Activated naive CD8-positive, alpha-beta T cell treated with anti-CD3 and anti-CD28 coated beads, Interleukin-2, amount 10 ng/mL, durations not matched to agents 7 days and 5 days (primary cell): ENCODE measurements at regions not wholly inside any gene's neighbourhood (a gene's known extent, or its start where the extent isn't known, plus 50 kb on each side); places are given as distances from the start of the nearest gene placed in this dataset.
A peak's percentile ranks its signal among the peaks of the same experiment; 100 is the strongest.

Experiments used
- ATAC-seq: fragments of 150-1000 bp; cut with Tn5 transposase; one replicate; pipeline ENCODE4 v1.10.0; 2021; ENCODE audit warnings: low read depth, moderate library complexity
- POLR2A ChIA-PET: fragments of 350-600 bp; sonication (Branson Sonifier 250); formaldehyde crosslinking; loops from one replicate; lab custom pipeline; 2021; ENCODE audit warnings: antibody characterized with exemption; lab: Charles Lee
- DNase-seq: peaks from one replicate; pipeline ENCODE4 v3.0.0; 2021
- H3K27ac Mint-ChIP-seq: one replicate; pipeline ENCODE4 v1.8.0; 2022; ENCODE audit warnings: mild to moderate bottlenecking, mixed read lengths
- H3K27me3 Mint-ChIP-seq: one replicate; pipeline ENCODE4 v1.8.0; 2022; ENCODE audit warnings: mild to moderate bottlenecking, moderate library complexity, mixed read lengths
- H3K36me3 Mint-ChIP-seq: one replicate; pipeline ENCODE4 v1.8.0; 2021; ENCODE audit warnings: mild to moderate bottlenecking, mixed read lengths
- H3K4me1 Mint-ChIP-seq: one replicate; pipeline ENCODE4 v1.8.0; 2021; ENCODE audit warnings: mixed read lengths
- H3K4me3 Mint-ChIP-seq: one replicate; pipeline ENCODE4 v1.8.0; 2022; ENCODE audit warnings: mild to moderate bottlenecking, moderate library complexity, mixed read lengths
- H3K9me3 Mint-ChIP-seq: one replicate; pipeline ENCODE4 v1.8.0; 2021; ENCODE audit warnings: mixed read lengths

DNA sequence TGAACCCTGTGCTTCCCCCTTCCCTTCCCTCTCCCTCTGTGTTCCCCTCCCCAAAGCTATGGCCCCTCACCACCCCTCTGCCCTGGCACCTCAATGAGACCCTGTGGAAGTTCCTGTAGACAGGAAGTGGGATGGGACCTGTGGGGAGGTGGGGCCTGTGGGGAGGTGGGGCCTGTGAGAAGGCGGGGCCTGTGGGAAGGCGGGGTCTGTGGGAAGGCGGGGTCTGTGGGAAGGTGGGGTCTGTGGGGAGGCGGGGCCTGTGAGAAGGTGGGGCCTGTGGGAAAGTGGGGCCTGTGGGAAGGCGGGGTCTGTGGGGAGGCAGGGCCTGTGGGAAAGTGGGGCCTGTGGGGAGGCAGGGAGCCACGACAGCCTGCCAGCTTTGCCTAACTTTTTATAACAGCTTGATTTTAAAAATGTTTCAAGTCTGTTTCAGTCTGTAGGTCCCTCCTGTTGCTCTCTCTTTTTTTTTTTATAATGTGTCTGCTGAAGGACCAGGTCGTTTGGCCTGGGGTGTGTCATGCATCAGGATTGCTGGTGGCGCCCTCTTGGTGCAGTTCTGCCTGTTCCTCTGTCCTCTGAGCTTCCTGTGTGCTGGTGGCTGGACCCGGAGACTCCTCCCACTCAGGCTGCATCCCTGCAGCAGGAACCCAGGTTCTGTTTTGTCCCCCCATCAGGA, 70.5 kb upstream of the SLCO4A1 start:
- H3K9me3 Mint-ChIP-seq, result no peaks in the 10 kb centered on the region
- DNase-seq (no peak), ATAC-seq (peak; percentile 51)
- H3K4me3 Mint-ChIP-seq, result no peak overlapping the region
- H3K4me1 Mint-ChIP-seq, result no peaks in the 10 kb centered on the region
- peaks cover 25% of the 10 kb centered on the region for H3K27me3 Mint-ChIP-seq
- H3K27ac Mint-ChIP-seq, result no peak overlapping the region
- no peaks in the 10 kb centered on the region for H3K36me3 Mint-ChIP-seq
- POLR2A ChIA-PET, result no interaction called here

DNA sequence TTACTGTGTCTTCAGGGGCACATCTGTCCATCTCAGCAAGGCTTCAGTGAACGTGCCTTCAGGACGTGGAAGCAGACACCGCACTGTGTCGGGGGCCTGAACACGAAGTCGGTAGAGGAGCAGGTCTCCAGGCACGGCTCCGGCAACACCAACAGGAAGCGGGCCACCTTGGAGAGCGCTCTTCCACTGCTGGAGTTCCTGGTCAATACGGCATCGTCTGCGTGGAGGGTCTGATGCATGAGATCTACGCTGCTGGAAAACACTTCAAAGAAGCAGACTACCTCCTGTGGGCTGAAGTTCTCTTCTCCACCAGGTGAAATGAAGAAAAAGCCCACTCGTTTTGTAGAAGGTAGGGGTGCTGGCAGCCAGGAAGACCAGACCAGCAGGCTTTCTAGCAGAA, 69.3 kb upstream of the SLCO4A1 start:
- DNase-seq, result no peak
- Mint-ChIP-seq H3K4me1 (no peaks in the 10 kb centered on the region), H3K36me3 (no peaks in the 10 kb centered on the region), H3K27me3 (peaks cover 25% of the 10 kb centered on the region), H3K4me3 (no peak overlapping the region), H3K27ac (no peak overlapping the region), H3K9me3 (no peaks in the 10 kb centered on the region)
- POLR2A ChIA-PET, result no interaction called here
- no peak for ATAC-seq

DNA sequence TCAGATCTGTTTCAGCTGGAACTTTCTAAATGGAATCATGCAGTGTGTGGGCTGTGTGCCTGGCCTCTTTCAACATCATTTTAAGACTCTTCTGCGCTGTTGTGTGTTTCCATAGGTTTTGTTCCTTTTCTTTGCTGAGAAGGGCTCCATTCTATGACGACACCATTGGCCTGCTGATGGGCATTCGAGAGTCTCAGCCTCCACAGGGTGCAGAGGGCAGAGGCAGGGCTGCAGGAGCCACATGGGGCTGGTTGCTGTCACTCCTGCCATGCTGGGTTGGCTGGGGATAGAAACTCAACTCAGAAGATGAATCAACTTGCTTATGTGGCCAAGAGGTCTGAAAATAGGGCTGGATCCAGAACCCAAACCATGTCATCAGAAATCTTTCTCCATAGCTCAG, 68.5 kb upstream of the SLCO4A1 start:
- DNase-seq (no peak), ATAC-seq (no peak)
- Mint-ChIP-seq H3K4me1 (no peaks in the 10 kb centered on the region), H3K27me3 (peaks cover 27% of the 10 kb centered on the region), H3K9me3 (no peaks in the 10 kb centered on the region), H3K4me3 (no peak overlapping the region), H3K36me3 (no peaks in the 10 kb centered on the region), H3K27ac (no peak overlapping the region)
- POLR2A ChIA-PET, result no interaction called here

DNA sequence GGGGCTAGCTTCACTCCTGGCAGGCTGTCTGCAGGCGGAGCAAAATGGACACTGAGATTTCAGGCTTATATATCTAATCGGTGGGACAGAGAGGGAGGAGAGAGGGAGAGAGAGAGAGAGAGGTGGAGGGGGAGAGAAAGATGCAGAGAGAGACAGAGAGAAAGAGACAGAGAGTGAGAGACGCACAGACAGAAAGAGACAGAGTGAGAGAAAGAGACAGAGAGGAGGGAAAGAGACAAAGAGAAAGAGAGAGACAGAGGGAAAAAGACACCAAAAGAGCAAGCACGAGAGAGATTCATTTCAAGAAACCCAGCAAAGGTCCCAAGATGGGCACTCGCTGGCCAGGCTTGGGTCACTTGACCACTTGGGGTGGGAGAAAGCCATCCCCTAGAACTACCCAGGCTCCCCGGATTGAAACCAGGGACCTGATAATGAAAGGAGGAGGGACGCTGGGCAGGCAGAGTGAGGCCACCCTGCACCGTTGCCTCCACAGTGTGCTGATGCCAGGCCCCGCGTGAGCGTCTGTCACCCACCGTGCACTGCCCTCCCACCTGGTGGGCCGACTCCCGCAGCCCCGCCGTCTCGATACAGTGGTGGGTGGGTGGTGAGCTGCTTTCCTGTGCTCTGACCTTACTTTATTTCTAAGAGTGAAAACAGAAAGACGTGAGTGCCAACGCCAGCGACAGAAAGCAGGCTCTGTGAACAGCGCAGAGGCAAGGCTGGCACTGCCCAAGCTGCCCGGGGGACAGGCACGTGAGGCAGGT, 67.9 kb upstream of the SLCO4A1 start:
- no peak overlapping the region for H3K4me3 Mint-ChIP-seq
- POLR2A ChIA-PET, result no interaction called here
- DNase-seq, result no peak
- H3K27me3 Mint-ChIP-seq, result peaks cover 33% of the 10 kb centered on the region
- no peak for ATAC-seq
- H3K4me1 Mint-ChIP-seq, result no peaks in the 10 kb centered on the region
- no peaks in the 10 kb centered on the region for H3K9me3 Mint-ChIP-seq
- no peaks in the 10 kb centered on the region for H3K36me3 Mint-ChIP-seq
- no peak overlapping the region for H3K27ac Mint-ChIP-seq

DNA sequence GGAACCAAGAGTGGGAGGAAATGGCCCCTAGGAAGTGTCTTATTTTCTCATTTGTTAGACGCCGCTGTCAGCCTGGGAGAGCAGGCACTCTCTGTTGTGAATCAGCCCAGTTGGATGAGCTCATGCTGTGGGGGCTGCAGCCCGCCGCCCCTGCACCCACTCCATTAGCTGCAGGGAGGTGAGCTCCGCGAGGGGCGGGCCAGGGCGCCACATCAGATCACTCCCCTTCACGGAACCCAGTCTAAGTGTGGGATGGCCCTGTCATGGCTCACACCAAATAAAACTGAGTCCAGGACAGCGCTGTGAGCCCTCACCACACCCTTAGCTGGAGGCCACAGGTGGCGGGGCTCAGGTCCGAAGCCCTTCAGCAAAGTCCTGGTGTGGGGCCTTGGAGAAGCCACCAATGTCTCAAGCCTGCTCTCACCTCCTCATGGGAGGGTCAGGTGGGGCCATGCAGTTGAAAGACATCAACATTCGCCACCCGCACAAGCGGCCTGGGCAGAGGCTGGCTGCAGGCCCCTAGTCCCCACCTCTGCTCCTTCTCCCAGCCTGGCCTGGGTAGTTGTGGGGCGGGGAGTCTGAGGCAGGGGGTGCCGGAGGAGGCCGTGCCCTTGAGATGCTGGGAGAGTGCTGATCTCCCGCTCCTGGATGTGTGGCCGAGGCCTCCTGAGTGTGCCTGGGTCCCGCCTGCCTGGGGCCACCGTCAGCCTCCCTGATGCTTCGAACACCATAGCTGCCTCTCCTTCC, 66.2 kb upstream of the SLCO4A1 start:
- no peaks in the 10 kb centered on the region for H3K36me3 Mint-ChIP-seq
- no peaks in the 10 kb centered on the region for H3K9me3 Mint-ChIP-seq
- no peak overlapping the region for H3K27ac Mint-ChIP-seq
- H3K4me3 Mint-ChIP-seq, result no peak overlapping the region
- POLR2A ChIA-PET, result no interaction called here
- peaks cover 43% of the 10 kb centered on the region for H3K27me3 Mint-ChIP-seq
- ATAC-seq (no peak), DNase-seq (no peak)
- no peaks in the 10 kb centered on the region for H3K4me1 Mint-ChIP-seq

DNA sequence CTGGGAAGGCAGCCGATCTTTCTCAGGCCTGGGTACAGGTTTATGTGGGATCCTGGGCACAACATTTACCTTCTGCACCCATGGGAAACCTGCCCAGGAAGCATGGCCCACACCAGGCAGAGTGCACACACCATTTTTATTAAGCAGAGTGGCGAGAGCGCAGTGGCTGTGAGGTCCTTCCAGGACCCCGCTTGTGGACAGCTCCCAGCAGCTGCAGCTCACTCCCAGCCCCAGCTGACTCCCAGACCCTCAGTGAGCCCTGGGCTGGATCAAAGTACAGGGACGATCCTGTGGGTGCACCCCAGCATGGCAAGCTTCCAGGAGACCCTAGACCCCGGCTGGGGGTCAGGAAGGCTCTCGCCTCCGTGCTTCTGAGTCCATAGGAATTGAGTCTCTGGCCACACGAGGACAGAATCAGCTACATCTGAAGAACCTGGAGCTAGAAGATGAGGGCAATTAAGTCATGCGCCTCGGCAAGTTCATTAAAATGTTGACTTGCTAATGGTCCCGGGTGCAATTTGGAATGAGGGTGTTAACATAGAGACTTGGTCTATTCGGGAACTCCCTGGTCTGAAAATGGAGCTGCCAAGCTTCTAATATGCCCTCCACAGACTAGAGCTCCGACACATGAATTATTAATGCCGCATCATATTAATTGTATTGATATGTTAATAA, 65.4 kb upstream of the SLCO4A1 start:
- peaks cover 44% of the 10 kb centered on the region for H3K27me3 Mint-ChIP-seq
- DNase-seq (no peak), ATAC-seq (no peak)
- no peaks in the 10 kb centered on the region for H3K36me3 Mint-ChIP-seq
- no peaks in the 10 kb centered on the region for H3K4me1 Mint-ChIP-seq
- no peak overlapping the region for H3K27ac Mint-ChIP-seq
- no peaks in the 10 kb centered on the region for H3K9me3 Mint-ChIP-seq
- no peak overlapping the region for H3K4me3 Mint-ChIP-seq
- POLR2A ChIA-PET, result no interaction called here

DNA sequence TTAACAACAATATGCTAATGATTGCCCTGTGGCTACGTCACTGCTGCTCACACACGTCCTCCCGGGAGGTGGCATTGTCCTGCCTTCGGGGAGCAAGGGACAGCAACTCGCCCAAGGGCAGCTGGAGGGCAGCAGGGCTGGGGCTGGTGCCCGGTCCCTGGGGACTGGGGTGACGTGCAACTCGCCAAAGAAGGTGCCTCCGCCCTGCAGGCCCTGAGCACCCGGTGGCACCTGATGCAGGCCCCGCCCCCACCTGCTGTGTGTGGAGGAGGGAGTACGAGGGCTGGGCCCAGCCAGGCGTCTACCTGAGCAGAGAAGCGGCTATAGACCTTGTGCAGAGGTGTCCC, 64.8 kb upstream of the SLCO4A1 start:
- Mint-ChIP-seq H3K9me3 (no peaks in the 10 kb centered on the region), H3K4me3 (no peak overlapping the region), H3K27ac (no peak overlapping the region), H3K36me3 (no peaks in the 10 kb centered on the region), H3K27me3 (peaks cover 41% of the 10 kb centered on the region), H3K4me1 (no peaks in the 10 kb centered on the region)
- POLR2A ChIA-PET, result no interaction called here
- DNase-seq (no peak), ATAC-seq (no peak)

DNA sequence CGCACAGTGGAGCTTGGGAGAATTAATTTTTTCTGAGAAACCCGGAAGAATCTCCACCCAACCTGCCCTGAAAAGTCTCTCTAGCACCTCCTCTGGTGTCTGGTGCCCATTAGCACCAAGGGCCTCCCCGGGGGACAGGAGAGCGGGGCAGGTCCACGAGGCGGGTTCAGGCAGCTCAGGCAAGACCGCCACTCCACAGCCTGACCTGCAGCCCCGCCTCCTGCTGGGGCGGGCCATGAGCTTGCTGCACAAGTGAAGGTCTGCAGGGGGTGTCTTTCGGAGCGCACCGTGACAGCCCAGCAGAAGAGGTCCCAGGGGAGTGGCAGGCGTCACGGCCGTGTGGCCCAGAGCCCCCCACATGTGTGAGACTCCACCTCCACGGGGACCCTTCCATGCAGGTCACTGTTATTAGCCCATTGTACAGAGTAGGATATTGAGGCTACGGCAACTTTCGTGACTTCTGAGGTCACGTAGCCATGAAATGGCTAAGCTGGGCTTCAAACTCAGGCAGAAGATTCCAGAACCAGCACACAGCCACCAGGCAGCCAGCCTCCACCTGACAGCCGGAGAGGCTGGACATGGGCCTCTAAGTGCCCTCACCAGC, 63.9 kb upstream of the SLCO4A1 start:
- H3K36me3 Mint-ChIP-seq, result no peaks in the 10 kb centered on the region
- POLR2A ChIA-PET, result no interaction called here

DNA sequence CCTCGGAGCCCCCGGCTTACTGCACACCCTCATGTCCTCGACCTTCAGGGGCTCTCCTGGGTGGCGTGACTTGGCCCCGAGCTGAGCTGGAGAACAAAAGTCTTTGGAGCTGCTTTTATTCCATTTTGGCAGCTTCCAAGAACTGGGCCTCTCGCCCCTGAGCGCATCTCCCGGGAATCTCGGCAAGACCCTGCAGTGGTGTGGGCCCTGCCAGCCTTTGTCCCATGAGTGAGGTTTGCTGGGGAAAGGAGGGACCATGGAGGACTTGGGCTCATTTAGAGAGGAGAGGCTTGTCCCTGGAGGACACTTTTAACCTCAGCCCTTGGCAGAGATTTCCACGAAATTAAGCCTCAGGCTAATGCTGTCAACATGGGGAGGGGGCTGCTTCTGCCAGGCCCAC, 62.3 kb upstream of the SLCO4A1 start:
- H3K4me3 Mint-ChIP-seq, result no peak overlapping the region
- no peaks in the 10 kb centered on the region for H3K36me3 Mint-ChIP-seq
- POLR2A ChIA-PET, result no interaction called here
- H3K27me3 Mint-ChIP-seq, result peaks cover 36% of the 10 kb centered on the region
- H3K27ac Mint-ChIP-seq, result no peak overlapping the region
- H3K4me1 Mint-ChIP-seq, result no peaks in the 10 kb centered on the region
- H3K9me3 Mint-ChIP-seq, result no peaks in the 10 kb centered on the region
- no peak for DNase-seq
- ATAC-seq, result no peak

More for the DNA sequence above, 63.9 kb upstream of the SLCO4A1 start:
- no peak for DNase-seq
- H3K27me3 Mint-ChIP-seq, result peaks cover 44% of the 10 kb centered on the region
- no peak overlapping the region for H3K27ac Mint-ChIP-seq
- H3K9me3 Mint-ChIP-seq, result no peaks in the 10 kb centered on the region
- no peak overlapping the region for H3K4me3 Mint-ChIP-seq
- H3K4me1 Mint-ChIP-seq, result no peaks in the 10 kb centered on the region
- no peak for ATAC-seq

DNA sequence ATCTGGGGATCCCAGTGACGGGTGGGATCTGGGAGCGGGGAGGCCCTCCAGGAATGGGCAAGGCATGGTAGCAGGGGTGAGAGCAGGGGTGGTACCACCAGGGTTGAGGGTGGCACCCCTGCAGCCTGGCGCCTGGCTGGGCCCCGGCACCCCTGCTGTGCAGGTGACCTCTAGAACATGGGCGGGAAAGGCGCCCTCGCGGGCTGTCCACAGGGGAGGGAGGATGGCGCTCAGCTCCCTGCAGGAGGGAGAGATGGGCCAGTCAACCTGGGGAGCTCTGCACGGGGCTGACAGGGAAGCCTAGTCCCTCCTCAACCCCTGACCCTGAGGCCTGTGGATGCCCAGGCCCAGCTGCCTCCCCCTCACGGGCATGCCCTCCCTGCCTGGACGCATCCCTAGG, 61.6 kb upstream of the SLCO4A1 start:
- no peaks in the 10 kb centered on the region for H3K9me3 Mint-ChIP-seq
- ATAC-seq, result no peak
- POLR2A ChIA-PET, result no interaction called here
- no peaks in the 10 kb centered on the region for H3K36me3 Mint-ChIP-seq
- DNase-seq, result no peak
- H3K4me3 Mint-ChIP-seq, result no peak overlapping the region
- H3K27ac Mint-ChIP-seq, result no peak overlapping the region
- H3K4me1 Mint-ChIP-seq, result no peaks in the 10 kb centered on the region
- peaks cover 34% of the 10 kb centered on the region for H3K27me3 Mint-ChIP-seq

DNA sequence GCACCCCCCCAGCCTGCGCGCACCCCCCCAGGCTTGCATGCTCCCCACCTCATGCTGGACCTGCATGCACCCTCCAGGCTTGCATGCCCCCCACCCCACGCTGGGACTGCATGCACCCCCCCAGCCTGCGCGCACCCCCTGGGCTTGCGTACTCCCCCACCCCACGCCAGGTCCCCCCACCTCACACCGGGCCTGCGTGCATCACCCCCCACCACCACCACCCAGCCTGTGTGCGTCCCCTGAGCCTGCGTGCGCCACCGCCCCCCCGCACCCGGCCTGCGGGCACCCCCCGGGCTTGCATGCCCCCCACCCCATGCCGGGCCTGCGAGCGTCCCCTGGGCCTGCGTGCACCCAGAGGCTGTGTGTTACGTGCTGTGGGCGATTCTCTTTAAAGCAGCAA, 61.0 kb upstream of the SLCO4A1 start:
- POLR2A ChIA-PET, result no interaction called here
- H3K27me3 Mint-ChIP-seq, result peaks cover 32% of the 10 kb centered on the region

DNA sequence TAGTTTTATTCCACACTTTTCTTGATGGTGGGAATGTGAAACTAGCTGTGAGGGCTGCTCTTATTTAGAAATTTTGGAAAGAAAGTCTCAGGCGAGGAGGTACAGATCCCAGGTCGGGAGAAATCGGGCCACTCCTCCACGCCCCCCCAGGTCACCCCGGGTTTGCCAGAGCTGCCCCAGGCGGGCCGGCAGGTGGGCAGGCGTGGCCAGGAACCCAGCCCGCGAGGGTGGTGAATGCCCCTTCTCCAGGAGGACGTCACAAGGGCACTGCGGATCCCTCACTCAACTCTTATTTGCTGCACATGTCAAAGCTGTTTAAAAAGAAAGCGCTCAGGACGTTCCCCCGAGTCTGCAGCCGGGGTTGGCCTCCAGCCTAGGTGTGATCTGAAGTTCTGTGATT, 60.5 kb upstream of the SLCO4A1 start:
- H3K4me3 Mint-ChIP-seq, result no peak overlapping the region
- H3K4me1 Mint-ChIP-seq, result no peaks in the 10 kb centered on the region
- H3K9me3 Mint-ChIP-seq, result no peaks in the 10 kb centered on the region
- POLR2A ChIA-PET, result interaction anchor here (0.5 kb wide), 1 partner anchor 383 kb away, joined by 3 read pairs; no protein-coding TSS in a partner anchor
- H3K36me3 Mint-ChIP-seq, result no peaks in the 10 kb centered on the region
- H3K27ac Mint-ChIP-seq, result no peak overlapping the region
- no peak for ATAC-seq
- DNase-seq, result no peak
- peaks cover 32% of the 10 kb centered on the region for H3K27me3 Mint-ChIP-seq

More for the DNA sequence above, 61.0 kb upstream of the SLCO4A1 start:
- H3K36me3 Mint-ChIP-seq, result no peaks in the 10 kb centered on the region
- no peaks in the 10 kb centered on the region for H3K9me3 Mint-ChIP-seq
- DNase-seq (no peak), ATAC-seq (no peak)
- no peaks in the 10 kb centered on the region for H3K4me1 Mint-ChIP-seq
- no peak overlapping the region for H3K27ac Mint-ChIP-seq
- H3K4me3 Mint-ChIP-seq, result no peak overlapping the region

DNA sequence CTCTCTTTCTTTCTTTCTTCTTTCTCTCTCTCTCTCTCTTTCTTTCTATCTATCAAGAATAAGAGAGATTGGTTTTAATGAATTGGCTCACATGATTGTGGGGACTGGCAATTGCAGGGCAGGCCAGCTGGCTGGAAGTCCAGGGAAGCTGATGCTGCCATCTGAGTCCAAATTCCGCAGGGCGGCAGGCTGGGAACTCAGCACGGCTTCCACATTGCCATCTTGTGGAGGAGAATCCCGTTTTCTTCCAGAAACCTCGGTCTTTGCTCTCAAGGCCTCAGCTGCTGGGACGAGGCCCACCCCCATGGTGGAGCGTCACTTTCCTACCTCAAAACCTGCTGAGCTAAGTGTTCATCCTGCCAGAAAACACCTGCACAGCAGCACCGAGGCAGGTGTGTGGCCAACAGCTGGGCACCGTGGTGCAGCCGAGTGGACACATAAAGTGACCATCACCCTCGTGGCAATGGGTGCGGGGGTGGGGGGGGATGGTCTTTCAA, 58.8 kb upstream of the SLCO4A1 start:
- no peaks in the 10 kb centered on the region for H3K9me3 Mint-ChIP-seq
- POLR2A ChIA-PET, result no interaction called here
- no peaks in the 10 kb centered on the region for H3K4me1 Mint-ChIP-seq
- DNase-seq (no peak), ATAC-seq (no peak)
- peaks cover 34% of the 10 kb centered on the region for H3K27me3 Mint-ChIP-seq
- H3K4me3 Mint-ChIP-seq, result no peak overlapping the region
- H3K27ac Mint-ChIP-seq, result no peak overlapping the region
- no peaks in the 10 kb centered on the region for H3K36me3 Mint-ChIP-seq
